Activated naive CD8-positive, alpha-beta T cell (primary cell): ENCODE measurements at regions not wholly inside any gene's neighbourhood (a gene's known extent, or its start where the extent isn't known, plus 50 kb on each side); places are given as distances from the start of the nearest gene placed in this dataset.

Experiments used
- H3K27ac Mint-ChIP-seq: one replicate; pipeline ENCODE4 v1.8.0; 2021; ENCODE audit warnings: mixed read lengths
- H3K27me3 Mint-ChIP-seq: one replicate; pipeline ENCODE4 v1.8.0; 2021; ENCODE audit warnings: mixed read lengths
- H3K36me3 Mint-ChIP-seq: one replicate; pipeline ENCODE4 v1.8.0; 2021; ENCODE audit warnings: mixed read lengths
- H3K4me1 Mint-ChIP-seq: one replicate; pipeline ENCODE4 v1.8.0; 2021; ENCODE audit warnings: low read depth, mixed read lengths
- H3K4me3 Mint-ChIP-seq: one replicate; pipeline ENCODE4 v1.8.0; 2021; ENCODE audit warnings: mild to moderate bottlenecking, mixed read lengths
- H3K9me3 Mint-ChIP-seq: one replicate; pipeline ENCODE4 v1.8.0; 2021; ENCODE audit warnings: low read depth, mixed read lengths

GRCh38 chr17:13973960-13974651, 95.2 kb upstream of the COX10 start:
- no peak overlapping the region for H3K27ac Mint-ChIP-seq
- peaks cover 2% of the 10 kb centered on the region for H3K4me1 Mint-ChIP-seq
- H3K4me3 Mint-ChIP-seq, result no peak overlapping the region
- peaks cover 7% of the 10 kb centered on the region for H3K36me3 Mint-ChIP-seq
- H3K27me3 Mint-ChIP-seq, result no peaks in the 10 kb centered on the region
- H3K9me3 Mint-ChIP-seq, result no peaks in the 10 kb centered on the region

- no peak overlapping the region for H3K4me3 Mint-ChIP-seq
- peaks cover 21% of the 10 kb centered on the region for H3K36me3 Mint-ChIP-seq
- H3K9me3 Mint-ChIP-seq, result no peaks in the 10 kb centered on the region
- H3K27ac Mint-ChIP-seq, result no peak overlapping the region
- H3K4me1 Mint-ChIP-seq, result no peaks in the 10 kb centered on the region
- no peaks in the 10 kb centered on the region for H3K27me3 Mint-ChIP-seq
These were observed 91.5 kb upstream of the COX10 start for GRCh38 chr17:13977837-13978236.

- H3K4me3 Mint-ChIP-seq, result no peak overlapping the region
- peaks cover 24% of the 10 kb centered on the region for H3K36me3 Mint-ChIP-seq
- H3K27ac Mint-ChIP-seq, result no peak overlapping the region
- H3K4me1 Mint-ChIP-seq, result no peaks in the 10 kb centered on the region
- H3K9me3 Mint-ChIP-seq, result no peaks in the 10 kb centered on the region
- no peaks in the 10 kb centered on the region for H3K27me3 Mint-ChIP-seq
These were observed 90.8 kb upstream of the COX10 start for GRCh38 chr17:13978478-13978877.

- H3K36me3 Mint-ChIP-seq, result peaks cover 26% of the 10 kb centered on the region
- no peaks in the 10 kb centered on the region for H3K9me3 Mint-ChIP-seq
- no peaks in the 10 kb centered on the region for H3K4me1 Mint-ChIP-seq
- no peaks in the 10 kb centered on the region for H3K27me3 Mint-ChIP-seq
- H3K27ac Mint-ChIP-seq, result no peak overlapping the region
- no peak overlapping the region for H3K4me3 Mint-ChIP-seq
These were observed 87.4 kb upstream of the COX10 start for GRCh38 chr17:13981881-13982280.

GRCh38 chr17:13984956-13985355, 84.3 kb upstream of the COX10 start:
- no peak overlapping the region for H3K4me3 Mint-ChIP-seq
- H3K27ac Mint-ChIP-seq, result peak overlapping the region; percentile 34

GRCh38 chr17:13986855-13987254, 82.4 kb upstream of the COX10 start:
- Mint-ChIP-seq H3K27me3 (no peaks in the 10 kb centered on the region), H3K9me3 (no peaks in the 10 kb centered on the region), H3K27ac (no peak overlapping the region), H3K4me1 (no peaks in the 10 kb centered on the region), H3K36me3 (peaks cover 29% of the 10 kb centered on the region), H3K4me3 (no peak overlapping the region)

More at GRCh38 chr17:13984956-13985355, 84.3 kb upstream of the COX10 start:
- Mint-ChIP-seq H3K36me3 (peaks cover 27% of the 10 kb centered on the region), H3K27me3 (no peaks in the 10 kb centered on the region), H3K4me1 (no peaks in the 10 kb centered on the region), H3K9me3 (no peaks in the 10 kb centered on the region)

- Mint-ChIP-seq H3K27ac (no peak overlapping the region), H3K4me1 (no peaks in the 10 kb centered on the region), H3K27me3 (no peaks in the 10 kb centered on the region), H3K36me3 (peaks cover 15% of the 10 kb centered on the region), H3K9me3 (no peaks in the 10 kb centered on the region), H3K4me3 (no peak overlapping the region)
These were observed 80.2 kb upstream of the COX10 start for GRCh38 chr17:13989138-13989537.

- no peaks in the 10 kb centered on the region for H3K9me3 Mint-ChIP-seq
- peaks cover 15% of the 10 kb centered on the region for H3K36me3 Mint-ChIP-seq
- H3K27me3 Mint-ChIP-seq, result no peaks in the 10 kb centered on the region
- no peak overlapping the region for H3K27ac Mint-ChIP-seq
- H3K4me1 Mint-ChIP-seq, result no peaks in the 10 kb centered on the region
- no peak overlapping the region for H3K4me3 Mint-ChIP-seq
These were observed 76.2 kb upstream of the COX10 start for GRCh38 chr17:13993106-13993505.

GRCh38 chr17:13994050-13994449, 75.3 kb upstream of the COX10 start:
- no peaks in the 10 kb centered on the region for H3K9me3 Mint-ChIP-seq
- no peak overlapping the region for H3K4me3 Mint-ChIP-seq
- H3K36me3 Mint-ChIP-seq, result peaks cover 15% of the 10 kb centered on the region
- H3K27me3 Mint-ChIP-seq, result no peaks in the 10 kb centered on the region
- H3K27ac Mint-ChIP-seq, result no peak overlapping the region
- no peaks in the 10 kb centered on the region for H3K4me1 Mint-ChIP-seq

- H3K9me3 Mint-ChIP-seq, result no peaks in the 10 kb centered on the region
- no peak overlapping the region for H3K27ac Mint-ChIP-seq
- H3K36me3 Mint-ChIP-seq, result peaks cover 17% of the 10 kb centered on the region
- H3K4me1 Mint-ChIP-seq, result no peaks in the 10 kb centered on the region
- H3K4me3 Mint-ChIP-seq, result no peak overlapping the region
- H3K27me3 Mint-ChIP-seq, result no peaks in the 10 kb centered on the region
These were observed 73.4 kb upstream of the COX10 start for GRCh38 chr17:13995856-13996271.

GRCh38 chr17:13996276-13996675, 73.0 kb upstream of the COX10 start:
- H3K4me3 Mint-ChIP-seq, result no peak overlapping the region
- no peaks in the 10 kb centered on the region for H3K4me1 Mint-ChIP-seq
- no peaks in the 10 kb centered on the region for H3K9me3 Mint-ChIP-seq
- H3K36me3 Mint-ChIP-seq, result peaks cover 18% of the 10 kb centered on the region
- no peaks in the 10 kb centered on the region for H3K27me3 Mint-ChIP-seq
- H3K27ac Mint-ChIP-seq, result no peak overlapping the region

- Mint-ChIP-seq H3K36me3 (peaks cover 14% of the 10 kb centered on the region), H3K27me3 (no peaks in the 10 kb centered on the region), H3K4me1 (no peaks in the 10 kb centered on the region), H3K27ac (no peak overlapping the region), H3K9me3 (no peaks in the 10 kb centered on the region), H3K4me3 (no peak overlapping the region)
These were observed 72.6 kb upstream of the COX10 start for GRCh38 chr17:13996748-13997147.

GRCh38 chr17:14004927-14005620, 64.2 kb upstream of the COX10 start:
- Mint-ChIP-seq H3K36me3 (peaks cover 28% of the 10 kb centered on the region), H3K4me3 (no peak overlapping the region), H3K27me3 (no peaks in the 10 kb centered on the region)

GRCh38 chr17:14006249-14006942, 62.9 kb upstream of the COX10 start:
- no peak overlapping the region for H3K27ac Mint-ChIP-seq
- H3K27me3 Mint-ChIP-seq, result no peaks in the 10 kb centered on the region
- H3K4me3 Mint-ChIP-seq, result no peak overlapping the region
- H3K9me3 Mint-ChIP-seq, result no peaks in the 10 kb centered on the region
- no peaks in the 10 kb centered on the region for H3K4me1 Mint-ChIP-seq
- peaks cover 20% of the 10 kb centered on the region for H3K36me3 Mint-ChIP-seq

More at GRCh38 chr17:14004927-14005620, 64.2 kb upstream of the COX10 start:
- H3K9me3 Mint-ChIP-seq, result no peaks in the 10 kb centered on the region
- no peak overlapping the region for H3K27ac Mint-ChIP-seq
- no peaks in the 10 kb centered on the region for H3K4me1 Mint-ChIP-seq

GRCh38 chr17:14007951-14008350, 61.4 kb upstream of the COX10 start:
- no peak overlapping the region for H3K27ac Mint-ChIP-seq
- no peaks in the 10 kb centered on the region for H3K27me3 Mint-ChIP-seq
- no peak overlapping the region for H3K4me3 Mint-ChIP-seq
- H3K9me3 Mint-ChIP-seq, result no peaks in the 10 kb centered on the region
- H3K4me1 Mint-ChIP-seq, result no peaks in the 10 kb centered on the region
- H3K36me3 Mint-ChIP-seq, result peaks cover 20% of the 10 kb centered on the region
